DND-41 (cell line): ENCODE measurements at regions not wholly inside any gene's neighbourhood (a gene's known extent, or its start where the extent isn't known, plus 50 kb on each side); places are given as distances from the start of the nearest gene placed in this dataset.

ENCODE experiments used
- EZH2 ChIP-seq: IDR thresholded peaks from 3 replicates; pipeline ENCODE4 v1.6.1; 2012; ENCODE audit warnings: borderline replicate concordance, low read depth, mild to moderate bottlenecking, moderate library complexity, low read length, inconsistent platforms; ENCODE audit not compliant: severe bottlenecking
- TF ChIP-seq, protein P1 (sequence below): IDR thresholded peaks from 2 replicates; pipeline ENCODE4 v1.5.1; 2012; ENCODE audit warnings: borderline replicate concordance, low read length, moderate library complexity, mild to moderate bottlenecking; ENCODE audit not compliant: poor library complexity, severe bottlenecking; ENCODE audit errors: extremely low read depth

DNA sequence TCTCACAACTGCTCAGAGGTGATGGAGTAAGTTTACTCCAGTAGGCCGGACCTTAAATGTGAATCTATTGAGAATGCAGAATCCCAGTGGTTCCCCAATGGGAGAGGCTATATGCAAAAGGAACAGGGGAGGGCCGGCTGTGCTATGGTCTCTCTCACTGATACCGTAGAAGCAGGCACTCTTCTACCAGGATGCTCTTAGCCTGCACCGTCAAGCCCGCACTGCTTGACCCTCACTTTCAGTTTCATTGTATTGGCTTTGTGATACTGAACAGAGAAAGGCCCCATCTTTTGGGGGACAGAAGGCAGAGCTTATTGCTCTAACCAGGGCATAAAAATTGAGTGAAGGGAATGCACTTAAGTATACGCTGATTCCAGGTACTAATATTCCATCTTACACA is 615.0 kb upstream of the RGMB start:
- TF ChIP-seq, protein P1, sequence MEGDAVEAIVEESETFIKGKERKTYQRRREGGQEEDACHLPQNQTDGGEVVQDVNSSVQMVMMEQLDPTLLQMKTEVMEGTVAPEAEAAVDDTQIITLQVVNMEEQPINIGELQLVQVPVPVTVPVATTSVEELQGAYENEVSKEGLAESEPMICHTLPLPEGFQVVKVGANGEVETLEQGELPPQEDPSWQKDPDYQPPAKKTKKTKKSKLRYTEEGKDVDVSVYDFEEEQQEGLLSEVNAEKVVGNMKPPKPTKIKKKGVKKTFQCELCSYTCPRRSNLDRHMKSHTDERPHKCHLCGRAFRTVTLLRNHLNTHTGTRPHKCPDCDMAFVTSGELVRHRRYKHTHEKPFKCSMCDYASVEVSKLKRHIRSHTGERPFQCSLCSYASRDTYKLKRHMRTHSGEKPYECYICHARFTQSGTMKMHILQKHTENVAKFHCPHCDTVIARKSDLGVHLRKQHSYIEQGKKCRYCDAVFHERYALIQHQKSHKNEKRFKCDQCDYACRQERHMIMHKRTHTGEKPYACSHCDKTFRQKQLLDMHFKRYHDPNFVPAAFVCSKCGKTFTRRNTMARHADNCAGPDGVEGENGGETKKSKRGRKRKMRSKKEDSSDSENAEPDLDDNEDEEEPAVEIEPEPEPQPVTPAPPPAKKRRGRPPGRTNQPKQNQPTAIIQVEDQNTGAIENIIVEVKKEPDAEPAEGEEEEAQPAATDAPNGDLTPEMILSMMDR, result no peak
- no peak for TF ChIP-seq EZH2
